ENCODE measurements at regions not wholly inside any gene's neighbourhood (a gene's known extent, or its start where the extent isn't known, plus 50 kb on each side); places are given as distances from the start of the nearest gene placed in this dataset.
"Not testable (repeated sequence)": the region's sequence is repeated elsewhere in the genome, so short reads cannot be mapped to it uniquely, and the experiment has no call there.

GRCh38 chr3:171979081-171979480 lies 60.3 kb upstream of the FNDC3B start:
- intact Hi-C loops (cut with DNase I), result no loop called here

DNA sequence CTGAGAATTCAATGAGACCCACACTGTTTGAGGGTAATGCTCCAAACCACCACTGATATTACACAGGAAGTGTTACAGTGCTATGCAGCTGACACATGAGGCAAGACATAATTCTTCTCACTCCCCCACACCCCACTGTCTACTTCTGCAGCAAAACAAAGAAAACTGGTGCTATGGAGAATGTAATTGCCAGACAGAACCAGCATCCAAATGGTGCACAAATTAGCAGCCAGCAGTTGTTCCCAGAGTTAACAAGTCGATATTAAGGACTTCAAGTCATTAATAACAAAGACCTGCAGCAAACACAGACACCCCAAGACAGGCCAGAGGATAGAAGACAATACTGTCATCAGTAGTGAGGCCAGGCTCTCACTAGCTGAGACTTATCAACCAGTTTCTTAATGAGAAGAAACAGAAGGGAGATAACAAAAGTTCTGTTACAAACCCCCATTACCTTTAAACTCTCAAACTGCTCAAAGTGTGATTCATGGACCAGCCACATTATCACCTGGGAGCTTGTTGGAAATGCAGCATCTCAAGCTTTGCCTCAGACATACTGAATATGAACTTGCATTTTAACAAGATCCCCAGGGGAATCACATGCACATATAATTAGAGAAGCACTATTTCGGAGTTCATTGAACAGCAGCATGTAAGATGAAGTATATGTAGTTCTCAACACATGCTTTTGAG lies 58.7 kb upstream of the FNDC3B start:
- H3K27me3 ChIP-seq (replicated peaks; ENCODE audit: insufficient read depth), result no peaks in the 10 kb centered on the region
- 78% methylated on average over 2 of the region's 2 CpGs for WGBS
- TF ChIP-seq, protein P1, sequence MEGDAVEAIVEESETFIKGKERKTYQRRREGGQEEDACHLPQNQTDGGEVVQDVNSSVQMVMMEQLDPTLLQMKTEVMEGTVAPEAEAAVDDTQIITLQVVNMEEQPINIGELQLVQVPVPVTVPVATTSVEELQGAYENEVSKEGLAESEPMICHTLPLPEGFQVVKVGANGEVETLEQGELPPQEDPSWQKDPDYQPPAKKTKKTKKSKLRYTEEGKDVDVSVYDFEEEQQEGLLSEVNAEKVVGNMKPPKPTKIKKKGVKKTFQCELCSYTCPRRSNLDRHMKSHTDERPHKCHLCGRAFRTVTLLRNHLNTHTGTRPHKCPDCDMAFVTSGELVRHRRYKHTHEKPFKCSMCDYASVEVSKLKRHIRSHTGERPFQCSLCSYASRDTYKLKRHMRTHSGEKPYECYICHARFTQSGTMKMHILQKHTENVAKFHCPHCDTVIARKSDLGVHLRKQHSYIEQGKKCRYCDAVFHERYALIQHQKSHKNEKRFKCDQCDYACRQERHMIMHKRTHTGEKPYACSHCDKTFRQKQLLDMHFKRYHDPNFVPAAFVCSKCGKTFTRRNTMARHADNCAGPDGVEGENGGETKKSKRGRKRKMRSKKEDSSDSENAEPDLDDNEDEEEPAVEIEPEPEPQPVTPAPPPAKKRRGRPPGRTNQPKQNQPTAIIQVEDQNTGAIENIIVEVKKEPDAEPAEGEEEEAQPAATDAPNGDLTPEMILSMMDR (IDR thresholded peaks at IDR 0.05), result no peak
- no peak for TF ChIP-seq POLR2A (IDR thresholded peaks at IDR 0.05)
- TF ChIP-seq POLR2AphosphoS5 (IDR thresholded peaks at IDR 0.05), result no peak
- H3K4me1 ChIP-seq (replicated peaks), result no peaks in the 10 kb centered on the region
- no peak for DNase-seq (ENCODE audit: low spot score)
- H3K36me3 ChIP-seq, result no peaks in the 10 kb centered on the region
- H3K9me3 ChIP-seq, result no peaks in the 10 kb centered on the region
- intact Hi-C loops (cut with DNase I), result no loop called here
- H3K4me3 ChIP-seq, result no peak overlapping the region
- H3K27ac ChIP-seq, result no peak overlapping the region

More at GRCh38 chr3:171979081-171979480, 60.3 kb upstream of the FNDC3B start:
- Histone ChIP-seq H3K27me3 (replicated peaks; ENCODE audit: insufficient read depth) (no peaks in the 10 kb centered on the region), H3K9me3 (no peaks in the 10 kb centered on the region), H3K27ac (no peak overlapping the region), H3K4me3 (no peak overlapping the region), H3K4me1 (replicated peaks) (no peaks in the 10 kb centered on the region), H3K36me3 (no peaks in the 10 kb centered on the region)
- 93% methylated on average over 8 of the region's 8 CpGs for WGBS
- TF ChIP-seq, protein P1 (IDR thresholded peaks at IDR 0.05), result no peak
- no peak for TF ChIP-seq POLR2AphosphoS5 (IDR thresholded peaks at IDR 0.05)
- no peak for TF ChIP-seq POLR2A (IDR thresholded peaks at IDR 0.05)
- DNase-seq (ENCODE audit: low spot score), result no peak

- 61% methylated on average over 1 of the region's 1 CpG for WGBS
- H3K9me3 ChIP-seq, result no peaks in the 10 kb centered on the region
- no peak for TF ChIP-seq POLR2AphosphoS5 (IDR thresholded peaks at IDR 0.05)
- TF ChIP-seq POLR2A (IDR thresholded peaks at IDR 0.05), result no peak
- TF ChIP-seq, protein P1 (IDR thresholded peaks at IDR 0.05), result no peak
- H3K27me3 ChIP-seq (replicated peaks; ENCODE audit: insufficient read depth), result no peaks in the 10 kb centered on the region
- H3K36me3 ChIP-seq, result no peaks in the 10 kb centered on the region
- H3K27ac ChIP-seq, result no peak overlapping the region
- H3K4me3 ChIP-seq, result no peak overlapping the region
- DNase-seq (ENCODE audit: low spot score), result no peak
- intact Hi-C loops (cut with DNase I), result no loop called here
- no peaks in the 10 kb centered on the region for H3K4me1 ChIP-seq (replicated peaks)
These were observed 58.1 kb upstream of the FNDC3B start for GRCh38 chr3:171981271-171981605.

GRCh38 chr3:171982828-171983227 lies 56.5 kb upstream of the FNDC3B start:
- no peaks in the 10 kb centered on the region for H3K4me1 ChIP-seq (replicated peaks)
- H3K4me3 ChIP-seq, result no peak overlapping the region
- intact Hi-C loops (cut with DNase I), result no loop called here
- DNase-seq (ENCODE audit: low spot score), result no peak
- no peak overlapping the region for H3K27ac ChIP-seq
- WGBS, result 29% methylated on average over 2 of the region's 2 CpGs
- no peaks in the 10 kb centered on the region for H3K36me3 ChIP-seq
- no peaks in the 10 kb centered on the region for H3K9me3 ChIP-seq
- no peaks in the 10 kb centered on the region for H3K27me3 ChIP-seq (replicated peaks; ENCODE audit: insufficient read depth)
- TF ChIP-seq POLR2AphosphoS5 (IDR thresholded peaks at IDR 0.05), result no peak
- TF ChIP-seq POLR2A (IDR thresholded peaks at IDR 0.05), result no peak
- TF ChIP-seq, protein P1 (IDR thresholded peaks at IDR 0.05), result no peak

- intact Hi-C loops (cut with DNase I); H3K27me3 ChIP-seq (replicated peaks; ENCODE audit: insufficient read depth); DNase-seq (ENCODE audit: low spot score); H3K36me3 ChIP-seq; H3K27ac ChIP-seq; H3K4me1 ChIP-seq (replicated peaks); H3K9me3 ChIP-seq; H3K4me3 ChIP-seq: not testable (repeated sequence)
- 86% methylated on average over 8 of the region's 8 CpGs for WGBS
These were observed 55.7 kb upstream of the FNDC3B start for GRCh38 chr3:171983685-171984084.

All from prostate gland (tissue), 2 donors.